GM18499 (cell line): ENCODE measurements at regions not wholly inside any gene's neighbourhood (a gene's known extent, or its start where the extent isn't known, plus 50 kb on each side); places are given as distances from the start of the nearest gene placed in this dataset.
"Not testable (repeated sequence)": the region's sequence is repeated elsewhere in the genome, so short reads cannot be mapped to it uniquely, and the experiment has no call there.

Experiments used
- ATAC-seq: cut with Tn5 transposase; IDR thresholded peaks from one replicate; pipeline ENCODE4 v1.9.1; 2021; ENCODE audit warnings: moderate number of reproducible peaks; ENCODE audit not compliant: insufficient read depth, unreplicated experiment

GRCh38 chr2:208793434-208793833 lies 386.8 kb downstream of the PTH2R start:
- ATAC-seq, result no peak

GRCh38 chr2:208794288-208794975 lies 387.8 kb downstream of the PTH2R start:
- ATAC-seq, result no peak

GRCh38 chr2:208798698-208799097 lies 392.1 kb downstream of the PTH2R start:
- ATAC-seq, result no peak

GRCh38 chr2:208799397-208799796 lies 392.8 kb downstream of the PTH2R start:
- no peak for ATAC-seq

GRCh38 chr2:208800887-208801286 lies 394.3 kb downstream of the PTH2R start:
- ATAC-seq, result not testable (repeated sequence)

- ATAC-seq, result no peak
These were observed 401.2 kb downstream of the PTH2R start for GRCh38 chr2:208807756-208808155.

- not testable (repeated sequence) for ATAC-seq
These were observed 405.3 kb downstream of the PTH2R start for GRCh38 chr2:208811885-208812284.

GRCh38 chr2:208819190-208819589 lies 412.6 kb downstream of the PTH2R start:
- no peak for ATAC-seq

GRCh38 chr2:208820014-208820688 lies 413.6 kb downstream of the PTH2R start:
- peak; percentile 80 for ATAC-seq

GRCh38 chr2:208827109-208827508 lies 420.5 kb downstream of the PTH2R start:
- no peak for ATAC-seq

GRCh38 chr2:208827549-208828221 lies 421.1 kb downstream of the PTH2R start:
- no peak for ATAC-seq

- no peak for ATAC-seq
These were observed 423.6 kb downstream of the PTH2R start for GRCh38 chr2:208830203-208830602.

GRCh38 chr2:208847651-208848050 lies 441.1 kb downstream of the PTH2R start:
- ATAC-seq, result no peak

- no peak for ATAC-seq
These were observed 448.1 kb downstream of the PTH2R start for GRCh38 chr2:208854717-208855116.

- no peak for ATAC-seq
These were observed 460.8 kb downstream of the PTH2R start for GRCh38 chr2:208867374-208867773.

- peak; percentile 83 for ATAC-seq
These were observed 466.0 kb downstream of the PTH2R start for GRCh38 chr2:208872591-208872990.

- ATAC-seq, result no peak
These were observed 473.1 kb downstream of the PTH2R start for GRCh38 chr2:208879666-208880065.

GRCh38 chr2:208880171-208880570 lies 473.6 kb downstream of the PTH2R start:
- ATAC-seq, result no peak

GRCh38 chr2:208890486-208890885 lies 483.9 kb downstream of the PTH2R start:
- ATAC-seq, result no peak

GRCh38 chr2:208892203-208892602 lies 485.6 kb downstream of the PTH2R start:
- ATAC-seq, result no peak

- no peak for ATAC-seq
These were observed 499.7 kb downstream of the PTH2R start for GRCh38 chr2:208906330-208906729.
